GM21723 (cell line): ENCODE measurements at regions not wholly inside any gene's neighbourhood (a gene's known extent, or its start where the extent isn't known, plus 50 kb on each side); places are given as distances from the start of the nearest gene placed in this dataset.

Experiments
- ATAC-seq: cut with Tn5 transposase; IDR thresholded peaks from one replicate; pipeline ENCODE4 v1.9.1; 2021; ENCODE audit warnings: mild to moderate bottlenecking, moderate library complexity; ENCODE audit not compliant: unreplicated experiment

- ATAC-seq, result no peak
Measured at GRCh38 chr4:13142191-13142590, 341.9 kb downstream of the RAB28 start.

GRCh38 chr4:13137390-13137789, 346.8 kb downstream of the RAB28 start:
- no peak for ATAC-seq

GRCh38 chr4:13133700-13134099, 350.4 kb downstream of the RAB28 start:
- ATAC-seq, result no peak

- no peak for ATAC-seq
Measured at GRCh38 chr4:13130848-13131247, 353.3 kb downstream of the RAB28 start.

- ATAC-seq, result no peak
Measured at GRCh38 chr4:13129095-13129494, 355.0 kb downstream of the RAB28 start.

- ATAC-seq, result no peak
Measured at GRCh38 chr4:13126976-13127910, 356.9 kb downstream of the RAB28 start.

- ATAC-seq, result no peak
Measured at GRCh38 chr4:13118633-13119032, 365.5 kb downstream of the RAB28 start.

- no peak for ATAC-seq
Measured at GRCh38 chr4:13117185-13117584, 367.0 kb downstream of the RAB28 start.

GRCh38 chr4:13112030-13112429, 372.1 kb downstream of the RAB28 start:
- ATAC-seq, result no peak

GRCh38 chr4:13109536-13109935, 374.6 kb downstream of the RAB28 start:
- no peak for ATAC-seq

- no peak for ATAC-seq
Measured at GRCh38 chr4:13108096-13108495, 376.0 kb downstream of the RAB28 start.

GRCh38 chr4:13103382-13104015, 380.6 kb downstream of the RAB28 start:
- no peak for ATAC-seq

GRCh38 chr4:13102092-13102742, 381.9 kb downstream of the RAB28 start:
- ATAC-seq, result no peak

GRCh38 chr4:13097971-13098370, 386.2 kb downstream of the RAB28 start:
- ATAC-seq, result no peak

- no peak for ATAC-seq
Measured at GRCh38 chr4:13095722-13096121, 388.4 kb downstream of the RAB28 start.

- no peak for ATAC-seq
Measured at GRCh38 chr4:13093170-13093569, 391.0 kb downstream of the RAB28 start.

GRCh38 chr4:13092702-13093101, 391.4 kb downstream of the RAB28 start:
- ATAC-seq, result no peak

GRCh38 chr4:13089659-13089998, 394.5 kb downstream of the RAB28 start:
- ATAC-seq, result no peak

GRCh38 chr4:13088726-13089658, 395.1 kb downstream of the RAB28 start:
- ATAC-seq, result no peak

GRCh38 chr4:13087041-13087440, 397.1 kb downstream of the RAB28 start:
- ATAC-seq, result no peak

GRCh38 chr4:13084210-13084609, 399.9 kb downstream of the RAB28 start:
- no peak for ATAC-seq
